PC-3 (cell line): ENCODE measurements at regions not wholly inside any gene's neighbourhood (a gene's known extent, or its start where the extent isn't known, plus 50 kb on each side); places are given as distances from the start of the nearest gene placed in this dataset.

ENCODE experiments used
- ATAC-seq: fragments of 200-7000 bp; cut with Tn5 transposase; 2 replicates; pipeline ENCODE4 v1.9.1; 2020; ENCODE audit warnings: mild to moderate bottlenecking, moderate library complexity
- BruUV-seq: library from RNA; stranded (reverse); fragments of 400-500 nt; replicated peaks from 2 replicates; lab custom pipeline; 2021; lab: Mats Ljungman, UMichigan
- CTCF ChIA-PET: fragments of 300-600 bp; sonication (Branson Sonifier 250); formaldehyde crosslinking; loops from one replicate; lab custom pipeline; 2022; ENCODE audit warnings: antibody characterized with exemption; lab: Charles Lee
- POLR2A ChIA-PET: fragments of 300-600 bp; sonication (Branson Sonifier 250); formaldehyde crosslinking; loops from one replicate; lab custom pipeline; 2022; ENCODE audit warnings: antibody characterized with exemption; ENCODE audit not compliant: unreplicated experiment; lab: Charles Lee
- DNase-seq: peaks from one replicate; pipeline ENCODE4 v3.0.0-alpha.2; 2015
- H2AFZ ChIP-seq: fragments of 300-600 bp; sonication (generic); 2 replicates; pipeline ENCODE4 v1.6.0; 2016; ENCODE audit warnings: antibody characterized with exemption, low read length
- H3F3A ChIP-seq: fragments of 300-600 bp; sonication (generic); one replicate; pipeline ENCODE4 v1.6.0; 2017; ENCODE audit warnings: antibody characterized with exemption, low read length, control low read depth, mild to moderate bottlenecking; ENCODE audit not compliant: unreplicated experiment
- H3K27ac ChIP-seq: fragments of 300-600 bp; sonication (generic); 2 replicates; pipeline ENCODE4 v1.5.1; 2016; ENCODE audit warnings: mild to moderate bottlenecking, low read length
- H3K27me3 ChIP-seq: fragments of 300-600 bp; sonication (generic); 2 replicates; pipeline ENCODE4 v1.6.1; 2016; ENCODE audit warnings: low read length, mixed read lengths
- H3K36me3 ChIP-seq: fragments of 300-600 bp; sonication (generic); 2 replicates; pipeline ENCODE4 v1.6.1; 2016; ENCODE audit warnings: low read depth, mixed run types, low read length, mixed read lengths
- H3K4me1 ChIP-seq: fragments of 300-600 bp; sonication (generic); 2 replicates; pipeline ENCODE4 v1.5.1; 2016; ENCODE audit warnings: low read length; ENCODE audit not compliant: insufficient read depth
- H3K4me2 ChIP-seq: fragments of 300-600 bp; sonication (generic); 2 replicates; pipeline ENCODE4 v1.6.0; 2016; ENCODE audit warnings: low read length
- H3K4me3 ChIP-seq: fragments of 300-600 bp; sonication (generic); 2 replicates; pipeline ENCODE4 v1.5.1; 2016; ENCODE audit warnings: mild to moderate bottlenecking, low read length, mixed read lengths
- H3K79me2 ChIP-seq: fragments of 300-600 bp; sonication (generic); 2 replicates; pipeline ENCODE4 v1.6.1; 2017; ENCODE audit warnings: low read length, mixed read lengths
- H3K9ac ChIP-seq: fragments of 300-600 bp; sonication (generic); 2 replicates; pipeline ENCODE4 v1.6.0; 2016; ENCODE audit warnings: mild to moderate bottlenecking, low read length
- H3K9me2 ChIP-seq: fragments of 300-600 bp; sonication (generic); replicated peaks from 2 replicates; pipeline ENCODE4 v1.6.1; 2016; ENCODE audit warnings: mixed run types, low read length, mixed read lengths
- H3K9me3 ChIP-seq: fragments of 300-600 bp; sonication (generic); 2 replicates; pipeline ENCODE4 v1.6.1; 2016; ENCODE audit warnings: low read length, mixed read lengths
- H4K20me1 ChIP-seq: fragments of 300-600 bp; sonication (generic); 2 replicates; pipeline ENCODE4 v1.6.1; 2016; ENCODE audit warnings: low read length, mixed read lengths
- EZH2 ChIP-seq: fragments of 300-600 bp; sonication (generic); IDR thresholded peaks from one replicate; pipeline ENCODE4 v1.6.1; 2017; ENCODE audit warnings: antibody characterized with exemption, mild to moderate bottlenecking, low read length; ENCODE audit not compliant: unreplicated experiment
- EZH2phosphoT487 ChIP-seq: fragments of 300-600 bp; sonication (generic); IDR thresholded peaks from 2 replicates; pipeline ENCODE4 v1.6.1; 2018; ENCODE audit warnings: mild to moderate bottlenecking, antibody characterized with exemption, low read length, borderline replicate concordance
- intact Hi-C: fragments of 100-400 bp; cut with micrococcal nuclease; formaldehyde crosslinking; loops from 2 replicates; pipeline ENCODE4 v1.9.0; 2023
- TF ChIP-seq, protein P1 (sequence below): fragments of 300-600 bp; sonication (generic); conservative IDR thresholded peaks from 2 replicates; pipeline ENCODE4 v1.5.1; 2017; ENCODE audit warnings: antibody characterized with exemption, low read depth, mild to moderate bottlenecking, low read length

DNA sequence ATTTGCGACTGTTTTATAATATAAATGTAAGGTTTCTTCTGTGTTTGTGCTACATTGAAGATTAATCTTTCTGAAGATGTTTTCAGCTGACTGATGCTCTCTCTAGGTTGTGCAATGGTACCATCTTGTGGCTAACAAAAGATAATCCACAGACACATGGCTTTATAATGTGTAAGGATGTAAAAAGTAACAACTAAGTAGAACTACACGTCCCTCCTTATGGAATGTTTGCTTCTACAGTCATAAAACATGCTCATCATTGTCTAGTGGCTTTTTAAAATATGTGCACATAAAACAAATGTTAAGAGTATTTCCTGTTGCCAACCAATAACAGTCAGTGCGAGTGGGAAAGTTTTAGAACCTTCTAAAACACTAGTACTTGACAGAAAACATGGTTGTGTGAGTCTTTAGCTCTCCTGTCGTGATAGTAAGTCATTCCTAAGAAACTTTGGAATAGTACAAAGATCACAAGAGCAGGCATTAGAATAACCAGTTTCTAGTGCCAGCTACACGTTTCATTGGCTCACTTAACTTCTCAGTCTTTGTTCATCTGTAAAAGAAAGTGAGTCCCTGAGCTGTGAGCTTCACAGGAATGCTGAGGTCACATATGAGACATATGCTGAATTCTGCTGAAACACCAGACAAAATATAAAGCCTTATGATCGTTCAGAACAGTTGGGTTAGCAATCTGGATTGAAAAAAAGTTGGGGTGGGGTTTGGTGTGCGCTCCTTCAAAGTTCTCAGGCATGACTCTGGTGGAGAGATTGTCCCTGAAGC is 75.7 kb upstream of the GLIS3 start:
- Histone ChIP-seq H3K4me2 (peak overlapping the region; percentile 44), H3K9me3 (no peaks in the 10 kb centered on the region), H2AFZ (peak overlapping the region; percentile 39), H3K27me3 (no peaks in the 10 kb centered on the region), H3K4me3 (no peak overlapping the region), H3K79me2 (no peaks in the 10 kb centered on the region), H3K9ac (no peak overlapping the region), H3K36me3 (no peaks in the 10 kb centered on the region), H3K4me1 (peaks cover 17% of the 10 kb centered on the region; the same call in 1 of the 2 replicates), H3K27ac (peak overlapping the region; percentile 58), H4K20me1 (no peaks in the 10 kb centered on the region), H3K9me2 (no peaks in the 10 kb centered on the region), H3F3A (no peaks in the 10 kb centered on the region)
- ATAC-seq: peak; percentile 84
- peak; percentile 69 for DNase-seq
- BruUV-seq: no TSS peak
- TF ChIP-seq, protein P1, sequence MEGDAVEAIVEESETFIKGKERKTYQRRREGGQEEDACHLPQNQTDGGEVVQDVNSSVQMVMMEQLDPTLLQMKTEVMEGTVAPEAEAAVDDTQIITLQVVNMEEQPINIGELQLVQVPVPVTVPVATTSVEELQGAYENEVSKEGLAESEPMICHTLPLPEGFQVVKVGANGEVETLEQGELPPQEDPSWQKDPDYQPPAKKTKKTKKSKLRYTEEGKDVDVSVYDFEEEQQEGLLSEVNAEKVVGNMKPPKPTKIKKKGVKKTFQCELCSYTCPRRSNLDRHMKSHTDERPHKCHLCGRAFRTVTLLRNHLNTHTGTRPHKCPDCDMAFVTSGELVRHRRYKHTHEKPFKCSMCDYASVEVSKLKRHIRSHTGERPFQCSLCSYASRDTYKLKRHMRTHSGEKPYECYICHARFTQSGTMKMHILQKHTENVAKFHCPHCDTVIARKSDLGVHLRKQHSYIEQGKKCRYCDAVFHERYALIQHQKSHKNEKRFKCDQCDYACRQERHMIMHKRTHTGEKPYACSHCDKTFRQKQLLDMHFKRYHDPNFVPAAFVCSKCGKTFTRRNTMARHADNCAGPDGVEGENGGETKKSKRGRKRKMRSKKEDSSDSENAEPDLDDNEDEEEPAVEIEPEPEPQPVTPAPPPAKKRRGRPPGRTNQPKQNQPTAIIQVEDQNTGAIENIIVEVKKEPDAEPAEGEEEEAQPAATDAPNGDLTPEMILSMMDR: peak; percentile 73
- TF ChIP-seq EZH2phosphoT487: no peak
- intact Hi-C loops: loop anchor here (1.0 to 5.0 kb wide), 6 partner anchors 36 to 1518 kb away; partner anchors contain the start of genes GLIS3 and RFX3
- ChIA-PET POLR2A (no interaction called here), CTCF (interaction anchor here (0.6 to 0.7 kb wide), 3 partner anchors 643 to 1136 kb away, joined by 3 read pairs; no protein-coding TSS in a partner anchor)

DNA sequence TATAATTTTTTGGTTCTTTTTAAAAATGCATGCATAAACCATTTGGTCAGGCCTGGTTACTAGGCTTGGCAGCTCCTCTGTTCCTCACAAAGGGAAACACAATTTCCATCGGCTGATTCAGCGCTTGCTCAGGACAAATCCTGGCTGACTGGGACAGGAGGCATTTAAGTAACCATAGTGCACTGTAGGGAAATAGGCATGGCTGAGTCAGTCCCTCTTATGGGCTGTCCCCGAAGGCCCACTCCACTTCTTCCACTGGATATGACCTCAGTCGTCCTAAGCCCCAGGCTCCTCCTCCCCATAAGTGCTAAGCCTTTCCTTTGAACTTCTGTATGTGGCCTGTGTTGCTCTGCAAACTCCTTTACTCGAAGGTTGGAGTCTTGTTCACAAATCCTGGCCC is 71.2 kb upstream of the GLIS3 start:
- ATAC-seq (peak; percentile 85), DNase-seq (peak; percentile 87)
- no peak overlapping the region for H3K4me3 ChIP-seq
- H4K20me1 ChIP-seq: no peaks in the 10 kb centered on the region
- intact Hi-C loops: no loop called here
- H3K27ac ChIP-seq: 0 out of 2 replicates have a peak overlapping the region, but pooled peaks have one; percentile 20
- BruUV-seq: no TSS peak
- no peaks in the 10 kb centered on the region for H3F3A ChIP-seq
- no peak for TF ChIP-seq EZH2
- H3K9me3 ChIP-seq: no peaks in the 10 kb centered on the region
- no peak overlapping the region for H3K4me2 ChIP-seq
- no peak overlapping the region for H2AFZ ChIP-seq
- ChIA-PET CTCF (no interaction called here), POLR2A (interaction anchor here (0.7 kb wide), 1 partner anchor 52 kb away, joined by 3 read pairs; no protein-coding TSS in a partner anchor)
- no peak overlapping the region for H3K9ac ChIP-seq
- no peaks in the 10 kb centered on the region for H3K36me3 ChIP-seq
- peaks cover 18% of the 10 kb centered on the region; the same call in 1 of the 2 replicates for H3K4me1 ChIP-seq
- H3K27me3 ChIP-seq: no peaks in the 10 kb centered on the region
- H3K9me2 ChIP-seq: no peaks in the 10 kb centered on the region
- no peaks in the 10 kb centered on the region for H3K79me2 ChIP-seq

DNA sequence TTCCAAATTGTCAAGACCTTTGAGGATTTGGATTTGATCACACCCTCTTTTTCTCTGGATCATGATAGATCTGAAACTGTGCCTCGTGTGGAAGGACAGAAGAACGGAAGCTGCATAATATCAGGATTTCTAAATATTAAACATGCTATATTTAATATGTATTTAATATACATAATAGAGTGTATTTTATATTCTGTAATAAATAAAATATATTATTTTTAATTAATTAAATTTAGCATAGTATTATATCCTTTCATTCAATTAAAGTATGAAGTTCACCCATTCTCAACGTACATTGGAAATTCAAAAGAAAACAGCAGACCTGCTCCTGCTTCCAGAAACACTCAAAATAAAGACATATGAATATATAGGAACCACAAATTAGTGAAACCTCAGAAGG is 70.6 kb upstream of the GLIS3 start:
- Histone ChIP-seq H3K9me3 (no peaks in the 10 kb centered on the region), H2AFZ (no peak overlapping the region), H3K36me3 (no peaks in the 10 kb centered on the region), H3K4me3 (no peak overlapping the region), H3K79me2 (no peaks in the 10 kb centered on the region), H3K27ac (0 out of 2 replicates have a peak overlapping the region, but pooled peaks have one; percentile 20), H4K20me1 (no peaks in the 10 kb centered on the region), H3F3A (no peaks in the 10 kb centered on the region), H3K9ac (no peak overlapping the region), H3K4me1 (peaks cover 13% of the 10 kb centered on the region; the same call in 1 of the 2 replicates), H3K9me2 (no peaks in the 10 kb centered on the region), H3K4me2 (no peak overlapping the region), H3K27me3 (no peaks in the 10 kb centered on the region)
- ATAC-seq: no peak
- intact Hi-C loops: no loop called here
- TF ChIP-seq EZH2 (no peak), EZH2phosphoT487 (no peak)
- TF ChIP-seq, protein P1: no peak
- no TSS peak for BruUV-seq
- ChIA-PET CTCF (no interaction called here), POLR2A (no interaction called here)
- no peak for DNase-seq
